ENCODE measurements at regions not wholly inside any gene's neighbourhood (a gene's known extent, or its start where the extent isn't known, plus 50 kb on each side); places are given as distances from the start of the nearest gene placed in this dataset.
"Not testable (repeated sequence)": the region's sequence is repeated elsewhere in the genome, so short reads cannot be mapped to it uniquely, and the experiment has no call there.

- H3K4me1 ChIP-seq (ENCODE audit: insufficient read depth, low read length), result no peaks in the 10 kb centered on the region
- H3K36me3 ChIP-seq (ENCODE audit: insufficient read depth, low read length), result no peaks in the 10 kb centered on the region
- no peak overlapping the region for H3K27ac ChIP-seq (ENCODE audit: low read depth, low read length)
- no peak overlapping the region for H3K4me3 ChIP-seq (ENCODE audit: low read depth in 1 of 2, low read length in 2 of 2)
- H3K9me3 ChIP-seq (ENCODE audit: low read length), result no peaks in the 10 kb centered on the region
- no peak overlapping the region for H3K9ac ChIP-seq (ENCODE audit: low read length)
- H3K27me3 ChIP-seq (ENCODE audit: control insufficient read depth in 1 of 2, insufficient read depth in 2 of 2, low read length in 2 of 2), result no peaks in the 10 kb centered on the region
Measured at GRCh38 chr9:78698371-78698770, 401.4 kb downstream of the PSAT1 start.

GRCh38 chr9:78699217-78699616 lies 402.3 kb downstream of the PSAT1 start:
- H3K4me1 ChIP-seq (ENCODE audit: insufficient read depth, low read length); H3K9me3 ChIP-seq (ENCODE audit: low read length); H3K27me3 ChIP-seq (ENCODE audit: control insufficient read depth in 1 of 2, insufficient read depth in 2 of 2, low read length in 2 of 2); H3K27ac ChIP-seq (ENCODE audit: low read depth, low read length); H3K4me3 ChIP-seq (ENCODE audit: low read depth in 1 of 2, low read length in 2 of 2); H3K9ac ChIP-seq (ENCODE audit: low read length); H3K36me3 ChIP-seq (ENCODE audit: insufficient read depth, low read length): not testable (repeated sequence)

DNA sequence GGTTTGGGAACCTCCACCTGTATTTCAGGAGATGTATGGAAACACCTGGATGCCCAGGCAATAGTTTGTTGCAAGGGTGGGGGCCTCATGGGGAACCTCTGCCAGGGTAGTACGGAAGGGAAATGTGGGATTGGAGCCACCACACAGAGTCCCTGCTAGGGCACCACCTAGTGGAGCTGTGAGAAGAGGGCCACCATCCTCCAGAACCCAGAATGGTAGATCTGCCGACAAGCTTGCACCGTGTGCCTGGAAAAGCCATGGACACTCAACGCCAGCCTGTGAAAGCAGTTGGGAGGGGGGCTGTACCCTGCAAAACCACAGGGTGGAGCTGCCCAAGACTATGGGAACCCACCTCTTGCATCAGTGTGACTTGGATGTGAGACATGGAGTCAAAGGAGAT lies 407.2 kb downstream of the PSAT1 start:
- not testable (repeated sequence) for H3K9me3 ChIP-seq (ENCODE audit: low read length); H3K27ac ChIP-seq (ENCODE audit: low read depth, low read length); H3K4me1 ChIP-seq (ENCODE audit: insufficient read depth, low read length); H3K36me3 ChIP-seq (ENCODE audit: insufficient read depth, low read length); H3K27me3 ChIP-seq (ENCODE audit: control insufficient read depth in 1 of 2, insufficient read depth in 2 of 2, low read length in 2 of 2); H3K4me3 ChIP-seq (ENCODE audit: low read depth in 1 of 2, low read length in 2 of 2); H3K9ac ChIP-seq (ENCODE audit: low read length)

DNA sequence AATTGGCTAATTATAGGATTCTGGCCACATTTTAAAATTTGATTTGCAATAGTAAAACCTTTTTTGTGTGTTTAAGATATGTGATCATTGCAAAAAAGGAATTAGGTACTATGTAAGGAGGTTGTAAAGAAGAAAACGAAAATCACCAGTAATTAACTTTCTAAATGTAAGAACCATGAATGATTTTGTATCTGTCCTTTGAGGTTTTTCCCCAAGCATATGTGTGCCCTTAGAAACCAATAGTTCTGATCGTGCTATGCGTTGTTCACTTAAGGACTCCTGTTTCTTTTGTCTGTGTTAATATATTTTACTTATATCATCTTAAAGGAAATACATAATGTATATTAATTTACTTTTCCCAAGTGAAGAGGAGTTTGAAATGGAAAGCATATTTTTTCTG lies 410.2 kb downstream of the PSAT1 start:
- Histone ChIP-seq H3K27ac (ENCODE audit: low read depth, low read length) (no peak overlapping the region), H3K9me3 (ENCODE audit: low read length) (no peaks in the 10 kb centered on the region), H3K4me3 (ENCODE audit: low read depth in 1 of 2, low read length in 2 of 2) (no peak overlapping the region), H3K4me1 (ENCODE audit: insufficient read depth, low read length) (no peaks in the 10 kb centered on the region), H3K9ac (ENCODE audit: low read length) (no peak overlapping the region), H3K27me3 (ENCODE audit: control insufficient read depth in 1 of 2, insufficient read depth in 2 of 2, low read length in 2 of 2) (no peaks in the 10 kb centered on the region), H3K36me3 (ENCODE audit: insufficient read depth, low read length) (no peaks in the 10 kb centered on the region)

GRCh38 chr9:78707481-78707991 lies 410.6 kb downstream of the PSAT1 start:
- Histone ChIP-seq H3K9ac (ENCODE audit: low read length) (no peak overlapping the region), H3K27ac (ENCODE audit: low read depth, low read length) (no peak overlapping the region), H3K9me3 (ENCODE audit: low read length) (no peaks in the 10 kb centered on the region), H3K27me3 (ENCODE audit: control insufficient read depth in 1 of 2, insufficient read depth in 2 of 2, low read length in 2 of 2) (no peaks in the 10 kb centered on the region), H3K4me1 (ENCODE audit: insufficient read depth, low read length) (no peaks in the 10 kb centered on the region), H3K4me3 (ENCODE audit: low read depth in 1 of 2, low read length in 2 of 2) (no peak overlapping the region), H3K36me3 (ENCODE audit: insufficient read depth, low read length) (no peaks in the 10 kb centered on the region)

- Histone ChIP-seq H3K27ac (ENCODE audit: low read depth, low read length) (no peak overlapping the region), H3K9me3 (ENCODE audit: low read length) (no peaks in the 10 kb centered on the region), H3K4me3 (ENCODE audit: low read depth in 1 of 2, low read length in 2 of 2) (no peak overlapping the region), H3K36me3 (ENCODE audit: insufficient read depth, low read length) (no peaks in the 10 kb centered on the region), H3K9ac (ENCODE audit: low read length) (no peak overlapping the region), H3K27me3 (ENCODE audit: control insufficient read depth in 1 of 2, insufficient read depth in 2 of 2, low read length in 2 of 2) (no peaks in the 10 kb centered on the region), H3K4me1 (ENCODE audit: insufficient read depth, low read length) (no peaks in the 10 kb centered on the region)
Measured at GRCh38 chr9:78712903-78713613, 416.1 kb downstream of the PSAT1 start.

GRCh38 chr9:78713614-78714405 lies 416.9 kb downstream of the PSAT1 start:
- no peaks in the 10 kb centered on the region for H3K27me3 ChIP-seq (ENCODE audit: control insufficient read depth in 1 of 2, insufficient read depth in 2 of 2, low read length in 2 of 2)
- H3K9ac ChIP-seq (ENCODE audit: low read length), result no peak overlapping the region
- no peaks in the 10 kb centered on the region for H3K4me1 ChIP-seq (ENCODE audit: insufficient read depth, low read length)
- no peak overlapping the region for H3K4me3 ChIP-seq (ENCODE audit: low read depth in 1 of 2, low read length in 2 of 2)
- H3K27ac ChIP-seq (ENCODE audit: low read depth, low read length), result no peak overlapping the region
- H3K36me3 ChIP-seq (ENCODE audit: insufficient read depth, low read length), result no peaks in the 10 kb centered on the region
- no peaks in the 10 kb centered on the region for H3K9me3 ChIP-seq (ENCODE audit: low read length)

DNA sequence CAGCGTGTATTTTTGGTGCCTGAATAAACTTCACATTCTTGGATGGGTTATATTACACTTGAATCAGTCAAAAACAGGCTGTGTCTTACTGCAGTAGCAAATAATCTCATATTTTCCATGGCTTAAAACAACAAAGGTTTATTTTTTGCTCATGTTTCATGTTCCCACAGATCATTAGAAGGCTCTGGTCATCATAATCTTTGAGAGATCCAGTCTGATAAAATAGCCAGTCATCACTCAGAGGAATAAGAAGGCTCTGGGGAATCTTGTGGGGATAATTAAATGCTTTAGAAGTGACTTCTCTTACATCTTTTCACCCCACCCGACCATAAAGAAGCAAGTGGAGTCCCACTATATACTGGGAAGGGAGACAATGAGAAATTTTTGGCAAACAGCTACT lies 417.7 kb downstream of the PSAT1 start:
- no peaks in the 10 kb centered on the region for H3K9me3 ChIP-seq (ENCODE audit: low read length)
- H3K27ac ChIP-seq (ENCODE audit: low read depth, low read length), result no peak overlapping the region
- no peak overlapping the region for H3K9ac ChIP-seq (ENCODE audit: low read length)
- H3K4me1 ChIP-seq (ENCODE audit: insufficient read depth, low read length), result no peaks in the 10 kb centered on the region
- no peaks in the 10 kb centered on the region for H3K36me3 ChIP-seq (ENCODE audit: insufficient read depth, low read length)
- no peak overlapping the region for H3K4me3 ChIP-seq (ENCODE audit: low read depth in 1 of 2, low read length in 2 of 2)
- H3K27me3 ChIP-seq (ENCODE audit: control insufficient read depth in 1 of 2, insufficient read depth in 2 of 2, low read length in 2 of 2), result no peaks in the 10 kb centered on the region

DNA sequence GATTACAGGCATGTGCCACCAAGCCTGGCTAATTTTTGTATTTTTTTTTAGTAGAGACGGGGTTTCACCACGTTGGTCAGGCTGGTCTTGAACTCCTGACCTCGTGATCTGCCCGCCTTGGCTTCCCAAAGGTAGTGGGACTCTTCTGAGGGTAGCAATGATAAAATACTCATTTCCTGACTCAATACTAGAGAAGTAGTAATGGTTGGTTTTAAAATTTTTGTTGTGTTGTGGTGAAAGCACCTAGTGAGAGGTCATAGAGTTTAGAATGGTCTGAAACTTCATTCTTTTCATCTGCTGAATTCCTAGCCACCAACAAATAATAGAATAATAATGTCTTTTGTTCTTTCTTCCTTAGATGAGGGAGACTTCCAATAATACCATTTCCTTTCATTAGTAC lies 422.1 kb downstream of the PSAT1 start:
- H3K9ac ChIP-seq (ENCODE audit: low read length); H3K9me3 ChIP-seq (ENCODE audit: low read length); H3K27me3 ChIP-seq (ENCODE audit: control insufficient read depth in 1 of 2, insufficient read depth in 2 of 2, low read length in 2 of 2); H3K36me3 ChIP-seq (ENCODE audit: insufficient read depth, low read length); H3K27ac ChIP-seq (ENCODE audit: low read depth, low read length); H3K4me1 ChIP-seq (ENCODE audit: insufficient read depth, low read length); H3K4me3 ChIP-seq (ENCODE audit: low read depth in 1 of 2, low read length in 2 of 2): not testable (repeated sequence)

DNA sequence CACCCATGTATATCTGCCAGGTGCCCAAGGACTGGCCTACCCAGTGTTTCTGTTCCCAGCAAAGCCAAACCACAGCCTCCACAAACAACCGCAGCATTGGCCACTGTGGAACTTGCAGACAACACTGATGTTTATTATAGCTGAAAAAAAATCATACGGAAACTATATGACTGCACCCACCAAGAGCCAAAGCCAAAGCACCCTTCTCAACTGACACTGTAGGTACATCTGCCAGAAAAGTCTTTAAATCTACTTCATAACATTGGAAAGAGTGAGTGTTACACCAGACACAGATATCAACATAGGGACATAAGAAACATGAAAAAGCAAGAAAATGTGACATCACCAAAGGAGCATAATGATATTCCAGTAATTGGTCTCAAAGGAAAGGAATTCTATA lies 428.0 kb downstream of the PSAT1 start:
- Histone ChIP-seq H3K27me3 (ENCODE audit: control insufficient read depth in 1 of 2, insufficient read depth in 2 of 2, low read length in 2 of 2) (no peaks in the 10 kb centered on the region), H3K9me3 (ENCODE audit: low read length) (no peaks in the 10 kb centered on the region), H3K9ac (ENCODE audit: low read length) (no peak overlapping the region), H3K4me3 (ENCODE audit: low read depth in 1 of 2, low read length in 2 of 2) (no peak overlapping the region), H3K27ac (ENCODE audit: low read depth, low read length) (no peak overlapping the region), H3K4me1 (ENCODE audit: insufficient read depth, low read length) (no peaks in the 10 kb centered on the region), H3K36me3 (ENCODE audit: insufficient read depth, low read length) (no peaks in the 10 kb centered on the region)

GRCh38 chr9:78725503-78725902 lies 428.6 kb downstream of the PSAT1 start:
- Histone ChIP-seq H3K27ac (ENCODE audit: low read depth, low read length) (no peak overlapping the region), H3K9ac (ENCODE audit: low read length) (no peak overlapping the region), H3K4me3 (ENCODE audit: low read depth in 1 of 2, low read length in 2 of 2) (no peak overlapping the region), H3K9me3 (ENCODE audit: low read length) (no peaks in the 10 kb centered on the region), H3K4me1 (ENCODE audit: insufficient read depth, low read length) (no peaks in the 10 kb centered on the region), H3K36me3 (ENCODE audit: insufficient read depth, low read length) (no peaks in the 10 kb centered on the region), H3K27me3 (ENCODE audit: control insufficient read depth in 1 of 2, insufficient read depth in 2 of 2, low read length in 2 of 2) (no peaks in the 10 kb centered on the region)

DNA sequence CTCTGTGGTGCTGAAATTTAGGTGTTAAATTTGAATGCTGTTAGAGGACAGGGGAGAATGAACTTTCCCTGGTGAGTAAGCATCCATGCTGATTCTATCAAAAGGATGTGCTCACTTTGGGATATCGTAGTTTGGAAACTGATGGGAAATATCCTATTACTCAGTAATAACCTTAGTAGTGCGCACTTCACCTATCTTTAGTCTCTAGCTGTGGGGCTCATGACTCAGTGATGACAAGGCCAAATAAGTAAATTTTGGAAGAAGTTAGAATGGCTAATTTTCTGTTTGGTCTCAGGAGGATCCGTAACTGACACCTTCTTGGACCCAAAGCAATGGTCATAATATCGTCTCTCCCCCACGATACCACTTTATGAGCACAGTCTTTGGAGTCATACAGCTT lies 448.4 kb downstream of the PSAT1 start:
- no peak overlapping the region for H3K4me3 ChIP-seq (ENCODE audit: low read depth in 1 of 2, low read length in 2 of 2)
- no peak overlapping the region for H3K9ac ChIP-seq (ENCODE audit: low read length)
- H3K27ac ChIP-seq (ENCODE audit: low read depth, low read length), result no peak overlapping the region
- H3K4me1 ChIP-seq (ENCODE audit: insufficient read depth, low read length), result no peaks in the 10 kb centered on the region
- H3K36me3 ChIP-seq (ENCODE audit: insufficient read depth, low read length), result no peaks in the 10 kb centered on the region
- no peaks in the 10 kb centered on the region for H3K9me3 ChIP-seq (ENCODE audit: low read length)
- no peaks in the 10 kb centered on the region for H3K27me3 ChIP-seq (ENCODE audit: control insufficient read depth in 1 of 2, insufficient read depth in 2 of 2, low read length in 2 of 2)
